Neutrophil (primary cell): ENCODE measurements at regions not wholly inside any gene's neighbourhood (a gene's known extent, or its start where the extent isn't known, plus 50 kb on each side); places are given as distances from the start of the nearest gene placed in this dataset.

Experiments used
- H3K27ac ChIP-seq: fragments of 200-600 bp; sonication (generic); 2 replicates; pipeline ENCODE4 v1.5.1; 2016; ENCODE audit warnings: mild to moderate bottlenecking, moderate library complexity
- H3K27me3 ChIP-seq: fragments of 200-600 bp; sonication (generic); 2 replicates; pipeline ENCODE4 v1.6.0; 2016; ENCODE audit warnings: mild to moderate bottlenecking
- H3K36me3 ChIP-seq: fragments of 200-600 bp; sonication (generic); 2 replicates; pipeline ENCODE4 v1.5.1; 2017
- H3K4me1 ChIP-seq, 2 experiments: fragments of 200-600 bp in 1 of 2; sonication (generic) in 1 of 2; 1 replicate in 1 of 2; 2 replicates in 1 of 2; pipeline versions ENCODE4 v1.5.1 to v1.6.1; 2013 to 2016; ENCODE audit warnings: low read depth in 1 of 2, low read length in 1 of 2, mild to moderate bottlenecking in 1 of 2, moderate library complexity in 1 of 2; ENCODE audit not compliant: control insufficient read depth in 1 of 2, insufficient read depth in 1 of 2
- H3K4me3 ChIP-seq, 2 experiments: fragments of 200-600 bp in 1 of 2; sonication (generic) in 1 of 2; 1 replicate in 1 of 2; 2 replicates in 1 of 2; pipeline ENCODE4 v1.5.1; 2013 to 2016; ENCODE audit warnings: low read depth in 1 of 2, low read length in 1 of 2, mild to moderate bottlenecking in 1 of 2, moderate library complexity in 1 of 2
- H3K9me3 ChIP-seq: fragments of 200-600 bp; sonication (generic); 2 replicates; pipeline ENCODE4 v1.5.1; 2016
- CTCF ChIP-seq: fragments of 200-600 bp; sonication (generic); IDR thresholded peaks from 2 replicates; pipeline ENCODE4 v1.5.1; 2016; ENCODE audit warnings: antibody characterized with exemption

- Histone ChIP-seq H3K27me3 (peaks cover 26% of the 10 kb centered on the region), H3K27ac (no peak overlapping the region), H3K4me3 (no peak overlapping the region), H3K9me3 (no peaks in the 10 kb centered on the region), H3K4me1 (peaks cover 8% of the 10 kb centered on the region in 2 experiments), H3K36me3 (no peaks in the 10 kb centered on the region)
- peak; percentile 20 for TF ChIP-seq CTCF
Observed at GRCh38 chr11:11028017-11028692, 170.3 kb upstream of the ZBED5 start.

GRCh38 chr11:11027288-11027687 lies 169.4 kb upstream of the ZBED5 start:
- no peak overlapping the region for H3K27ac ChIP-seq
- no peaks in the 10 kb centered on the region for H3K36me3 ChIP-seq
- no peak overlapping the region for H3K4me3 ChIP-seq
- H3K4me1 ChIP-seq: peaks cover 8% of the 10 kb centered on the region in 2 experiments
- peaks cover 26% of the 10 kb centered on the region for H3K27me3 ChIP-seq
- H3K9me3 ChIP-seq: no peaks in the 10 kb centered on the region
- no peak for TF ChIP-seq CTCF

- H3K4me1 ChIP-seq: no peaks in the 10 kb centered on the region
- no peak overlapping the region for H3K27ac ChIP-seq
- TF ChIP-seq CTCF: no peak
- H3K4me3 ChIP-seq: no peak overlapping the region
- H3K9me3 ChIP-seq: no peaks in the 10 kb centered on the region
- H3K27me3 ChIP-seq: peaks cover 33% of the 10 kb centered on the region
- no peaks in the 10 kb centered on the region for H3K36me3 ChIP-seq
Observed at GRCh38 chr11:11025087-11025486, 167.2 kb upstream of the ZBED5 start.

- no peaks in the 10 kb centered on the region for H3K4me1 ChIP-seq
Observed at GRCh38 chr11:11022125-11022730, 164.4 kb upstream of the ZBED5 start.

GRCh38 chr11:11021563-11021962 lies 163.7 kb upstream of the ZBED5 start:
- Histone ChIP-seq H3K27ac (no peak overlapping the region), H3K27me3 (peaks cover 7% of the 10 kb centered on the region), H3K4me3 (no peak overlapping the region), H3K4me1 (no peaks in the 10 kb centered on the region), H3K9me3 (no peaks in the 10 kb centered on the region), H3K36me3 (no peaks in the 10 kb centered on the region)
- no peak for TF ChIP-seq CTCF

More at GRCh38 chr11:11022125-11022730, 164.4 kb upstream of the ZBED5 start:
- Histone ChIP-seq H3K4me3 (no peak overlapping the region), H3K27ac (no peak overlapping the region), H3K36me3 (no peaks in the 10 kb centered on the region), H3K27me3 (peaks cover 12% of the 10 kb centered on the region), H3K9me3 (no peaks in the 10 kb centered on the region)
- no peak for TF ChIP-seq CTCF
